ENCODE measurements at regions not wholly inside any gene's neighbourhood (a gene's known extent, or its start where the extent isn't known, plus 50 kb on each side); places are given as distances from the start of the nearest gene placed in this dataset.

DNA sequence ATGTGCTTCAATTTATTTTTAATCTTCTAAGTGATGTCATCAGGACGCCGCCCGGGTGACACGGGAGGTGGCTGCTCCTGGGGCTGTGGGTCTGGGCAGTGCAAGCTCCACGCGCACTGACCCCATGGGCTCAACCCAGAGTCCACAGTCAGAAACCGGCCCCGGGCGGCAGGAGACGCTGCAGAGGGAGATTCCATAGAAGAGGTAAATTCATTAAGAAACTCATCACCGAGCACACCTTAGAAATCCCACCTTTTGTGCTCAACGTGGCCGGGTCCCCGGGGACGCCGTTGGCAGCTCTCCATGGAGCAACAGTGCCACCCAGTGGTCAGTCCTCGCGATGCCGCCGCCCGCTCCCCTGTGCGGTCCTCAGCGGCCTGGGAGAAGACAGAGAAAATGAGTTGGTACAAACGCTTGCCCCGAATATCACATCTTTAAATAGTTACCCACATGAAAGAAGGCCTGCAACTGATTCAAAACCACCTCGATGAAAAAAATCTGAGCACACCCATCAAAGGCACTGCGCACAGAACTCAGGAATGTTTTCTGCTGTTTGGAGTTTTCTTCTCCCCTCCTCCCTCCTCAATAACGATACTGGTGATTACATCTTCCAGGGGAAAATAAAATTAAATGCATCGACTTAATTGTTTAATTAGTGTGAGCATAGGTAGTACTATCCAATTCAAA lies 92.6 kb downstream of the CMPK2 start:
- TF ChIP-seq, protein P1, sequence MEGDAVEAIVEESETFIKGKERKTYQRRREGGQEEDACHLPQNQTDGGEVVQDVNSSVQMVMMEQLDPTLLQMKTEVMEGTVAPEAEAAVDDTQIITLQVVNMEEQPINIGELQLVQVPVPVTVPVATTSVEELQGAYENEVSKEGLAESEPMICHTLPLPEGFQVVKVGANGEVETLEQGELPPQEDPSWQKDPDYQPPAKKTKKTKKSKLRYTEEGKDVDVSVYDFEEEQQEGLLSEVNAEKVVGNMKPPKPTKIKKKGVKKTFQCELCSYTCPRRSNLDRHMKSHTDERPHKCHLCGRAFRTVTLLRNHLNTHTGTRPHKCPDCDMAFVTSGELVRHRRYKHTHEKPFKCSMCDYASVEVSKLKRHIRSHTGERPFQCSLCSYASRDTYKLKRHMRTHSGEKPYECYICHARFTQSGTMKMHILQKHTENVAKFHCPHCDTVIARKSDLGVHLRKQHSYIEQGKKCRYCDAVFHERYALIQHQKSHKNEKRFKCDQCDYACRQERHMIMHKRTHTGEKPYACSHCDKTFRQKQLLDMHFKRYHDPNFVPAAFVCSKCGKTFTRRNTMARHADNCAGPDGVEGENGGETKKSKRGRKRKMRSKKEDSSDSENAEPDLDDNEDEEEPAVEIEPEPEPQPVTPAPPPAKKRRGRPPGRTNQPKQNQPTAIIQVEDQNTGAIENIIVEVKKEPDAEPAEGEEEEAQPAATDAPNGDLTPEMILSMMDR (IDR thresholded peaks at IDR 0.05; ENCODE audit: poor library complexity, severe bottlenecking) = peak; percentile 98
- TF ChIP-seq POLR2AphosphoS5 (IDR thresholded peaks at IDR 0.05) (peak; percentile 53), MXI1 (conservative IDR thresholded peaks at IDR 0.05; ENCODE audit: poor library complexity, severe bottlenecking) (peak; percentile 39), RAD21 (conservative IDR thresholded peaks at IDR 0.05) (peak; percentile 100), EP300 (conservative IDR thresholded peaks at IDR 0.05; ENCODE audit: poor library complexity, severe bottlenecking) (peak; percentile 80), SMC3 (conservative IDR thresholded peaks at IDR 0.05; ENCODE audit: poor library complexity) (peak; percentile 99), EZH2 (IDR thresholded peaks at IDR 0.05; ENCODE audit: borderline replicate concordance, insufficient read depth, low read length, poor library complexity, severe bottlenecking) (no peak)
- TF ChIP-seq, protein P2, sequence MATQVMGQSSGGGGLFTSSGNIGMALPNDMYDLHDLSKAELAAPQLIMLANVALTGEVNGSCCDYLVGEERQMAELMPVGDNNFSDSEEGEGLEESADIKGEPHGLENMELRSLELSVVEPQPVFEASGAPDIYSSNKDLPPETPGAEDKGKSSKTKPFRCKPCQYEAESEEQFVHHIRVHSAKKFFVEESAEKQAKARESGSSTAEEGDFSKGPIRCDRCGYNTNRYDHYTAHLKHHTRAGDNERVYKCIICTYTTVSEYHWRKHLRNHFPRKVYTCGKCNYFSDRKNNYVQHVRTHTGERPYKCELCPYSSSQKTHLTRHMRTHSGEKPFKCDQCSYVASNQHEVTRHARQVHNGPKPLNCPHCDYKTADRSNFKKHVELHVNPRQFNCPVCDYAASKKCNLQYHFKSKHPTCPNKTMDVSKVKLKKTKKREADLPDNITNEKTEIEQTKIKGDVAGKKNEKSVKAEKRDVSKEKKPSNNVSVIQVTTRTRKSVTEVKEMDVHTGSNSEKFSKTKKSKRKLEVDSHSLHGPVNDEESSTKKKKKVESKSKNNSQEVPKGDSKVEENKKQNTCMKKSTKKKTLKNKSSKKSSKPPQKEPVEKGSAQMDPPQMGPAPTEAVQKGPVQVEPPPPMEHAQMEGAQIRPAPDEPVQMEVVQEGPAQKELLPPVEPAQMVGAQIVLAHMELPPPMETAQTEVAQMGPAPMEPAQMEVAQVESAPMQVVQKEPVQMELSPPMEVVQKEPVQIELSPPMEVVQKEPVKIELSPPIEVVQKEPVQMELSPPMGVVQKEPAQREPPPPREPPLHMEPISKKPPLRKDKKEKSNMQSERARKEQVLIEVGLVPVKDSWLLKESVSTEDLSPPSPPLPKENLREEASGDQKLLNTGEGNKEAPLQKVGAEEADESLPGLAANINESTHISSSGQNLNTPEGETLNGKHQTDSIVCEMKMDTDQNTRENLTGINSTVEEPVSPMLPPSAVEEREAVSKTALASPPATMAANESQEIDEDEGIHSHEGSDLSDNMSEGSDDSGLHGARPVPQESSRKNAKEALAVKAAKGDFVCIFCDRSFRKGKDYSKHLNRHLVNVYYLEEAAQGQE (IDR thresholded peaks at IDR 0.05; ENCODE audit: borderline replicate concordance) = no peak

All from neural cell (in vitro differentiated cells).